Sigmoid colon (tissue), 6 donors: ENCODE measurements at regions not wholly inside any gene's neighbourhood (a gene's known extent, or its start where the extent isn't known, plus 50 kb on each side); places are given as distances from the start of the nearest gene placed in this dataset.

Experiments
- DNase-seq: peaks from one replicate; pipeline ENCODE4 v3.0.0-alpha.2; 2019
- H3K27ac ChIP-seq, 4 donors: fragments of 200-600 bp; sonication (generic); one replicate each; pipeline ENCODE4 v1.5.1; 2016 to 2019; ENCODE audit warnings: mild to moderate bottlenecking in 1 of 4
- H3K27me3 ChIP-seq, 3 donors: fragments of 200-600 bp; sonication (generic); one replicate each; pipeline ENCODE4 v1.5.1; 2019; ENCODE audit warnings: mild to moderate bottlenecking in 1 of 3
- H3K36me3 ChIP-seq, 4 donors: fragments of 200-600 bp; sonication (generic); one replicate each; pipeline ENCODE4 v1.5.1; 2016 to 2019
- H3K4me1 ChIP-seq, 4 donors: fragments of 200-600 bp; sonication (generic); one replicate each; pipeline ENCODE4 v1.5.1; 2017 to 2019
- H3K4me3 ChIP-seq, 4 donors: fragments of 200-600 bp; sonication (generic); one replicate each; pipeline ENCODE4 v1.5.1; 2017 to 2019; ENCODE audit warnings: mild to moderate bottlenecking in 2 of 4, moderate library complexity in 1 of 4
- H3K9me3 ChIP-seq, 4 donors: fragments of 200-600 bp in 3 of 4; sonication (generic) in 3 of 4; one replicate each; pipeline versions ENCODE4 v1.5.1 to v1.6.1; 2013 to 2019
- CTCF ChIP-seq, 4 experiments: fragments of 450-650 bp in 3 of 4; fragments of 200-600 bp in 1 of 4; IDR thresholded peaks; one replicate each; pipeline ENCODE4 v1.5.1; 2016 to 2019; ENCODE audit warnings: antibody characterized with exemption in 4 of 4, mild to moderate bottlenecking in 3 of 4, moderate library complexity in 2 of 4
- EP300 ChIP-seq, 4 donors: sonication (generic); formaldehyde crosslinking; IDR thresholded peaks; one replicate each; pipeline ENCODE4 v1.6.1; 2017; ENCODE audit warnings: antibody characterized with exemption in 4 of 4
- POLR2A ChIP-seq, 2 donors: fragments of 450-650 bp; IDR thresholded peaks; one replicate each; pipeline ENCODE4 v1.6.1; 2016; ENCODE audit warnings: antibody characterized with exemption in 2 of 2, mild to moderate bottlenecking in 2 of 2, moderate library complexity in 2 of 2
- POLR2AphosphoS5 ChIP-seq, 4 donors: sonication (generic); formaldehyde crosslinking; IDR thresholded peaks; one replicate each; pipeline ENCODE4 v1.6.1; 2017; ENCODE audit warnings: antibody characterized with exemption in 4 of 4
- WGBS, 2 donors: extraction: QIAGEN DNeasy Blood & Tissue Kit; methylation state at CpG; one replicate each; pipeline ENCODE4 v1.1.7; 2013; 5-methylcytosine and 5-hydroxymethylcytosine counted together
- intact Hi-C: fragments of 100-400 bp; cut with DNase I; formaldehyde crosslinking; loops from one replicate; pipeline ENCODE4 v1.15.1; 2023
- donor health status: healthy with polysubstance abuse.
- donor health status: healthy.

- no peak overlapping the region for H3K4me3 ChIP-seq
- no peaks in the 10 kb centered on the region for H3K4me1 ChIP-seq
- no peaks in the 10 kb centered on the region for H3K36me3 ChIP-seq
- intact Hi-C loops: no loop called here
- TF ChIP-seq POLR2AphosphoS5 (IDR thresholded peaks at IDR 0.05) (no peak), POLR2A (IDR thresholded peaks at IDR 0.05) (no peak), CTCF (IDR thresholded peaks at IDR 0.05) (no peak), EP300 (IDR thresholded peaks at IDR 0.05) (no peak)
- no peak for DNase-seq
- no peaks in the 10 kb centered on the region for H3K9me3 ChIP-seq
- H3K27me3 ChIP-seq: no peaks in the 10 kb centered on the region
- no peak overlapping the region for H3K27ac ChIP-seq
- WGBS, 2 donors: 25 to 73% methylated on average over 1 of the region's 1 CpG
Measured at GRCh38 chr12:24302708-24303107, 353.2 kb upstream of the SOX5 start.

DNA sequence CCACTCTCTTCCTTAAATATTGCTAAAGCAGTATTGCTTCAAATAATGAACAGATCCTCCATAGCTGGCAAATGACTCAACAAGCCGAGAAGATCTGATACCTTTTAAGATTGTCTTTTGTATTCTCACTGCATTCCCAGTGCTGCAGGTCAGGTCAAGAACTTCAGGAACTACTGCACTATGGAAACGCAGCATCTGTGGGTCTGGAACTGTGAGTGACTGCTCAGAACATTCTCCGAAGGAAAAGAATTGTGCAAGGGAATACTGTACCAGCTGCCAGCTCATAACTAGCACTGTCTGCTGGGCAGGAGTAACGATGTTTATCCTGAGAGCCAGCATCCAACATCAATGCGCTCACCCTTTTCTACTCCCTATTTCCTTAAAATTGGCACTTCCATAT lies 348.0 kb upstream of the SOX5 start:
- 74 to 89% methylated on average over 5 of the region's 5 CpGs for WGBS, 2 donors
- Histone ChIP-seq H3K27me3 (no peaks in the 10 kb centered on the region), H3K27ac (no peak overlapping the region), H3K36me3 (no peaks in the 10 kb centered on the region), H3K4me1 (no peaks in the 10 kb centered on the region), H3K4me3 (no peak overlapping the region), H3K9me3 (no peaks in the 10 kb centered on the region)
- intact Hi-C loops: no loop called here
- no peak for TF ChIP-seq POLR2AphosphoS5 (IDR thresholded peaks at IDR 0.05)
- TF ChIP-seq EP300 (IDR thresholded peaks at IDR 0.05): no peak
- TF ChIP-seq CTCF (IDR thresholded peaks at IDR 0.05): no peak
- no peak for TF ChIP-seq POLR2A (IDR thresholded peaks at IDR 0.05)
- DNase-seq: no peak

DNA sequence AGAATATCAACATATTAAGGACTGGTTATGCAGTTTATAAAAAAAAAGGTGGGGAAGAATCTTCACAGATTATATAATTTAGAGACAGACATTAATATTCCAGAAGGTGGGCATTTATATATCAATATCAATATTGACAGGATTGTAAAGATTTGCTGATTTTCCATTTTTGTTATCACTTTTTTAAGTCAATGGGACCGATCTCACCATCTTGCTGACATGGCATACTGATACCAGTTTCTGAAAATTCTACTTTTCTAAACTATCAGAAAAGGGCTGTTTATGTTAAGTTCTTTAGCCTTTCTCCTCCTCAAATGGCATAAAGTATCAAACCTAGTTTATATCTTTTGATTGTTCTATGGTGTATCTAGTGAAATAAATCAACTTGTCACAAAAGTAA lies 344.1 kb upstream of the SOX5 start:
- H3K27ac ChIP-seq: no peak overlapping the region
- intact Hi-C loops: no loop called here
- H3K9me3 ChIP-seq: no peaks in the 10 kb centered on the region
- no peak for DNase-seq
- no peak overlapping the region for H3K4me3 ChIP-seq
- H3K36me3 ChIP-seq: no peaks in the 10 kb centered on the region
- TF ChIP-seq EP300 (IDR thresholded peaks at IDR 0.05) (no peak), POLR2AphosphoS5 (IDR thresholded peaks at IDR 0.05) (no peak), POLR2A (IDR thresholded peaks at IDR 0.05) (no peak), CTCF (IDR thresholded peaks at IDR 0.05) (no peak)
- H3K27me3 ChIP-seq: no peaks in the 10 kb centered on the region
- H3K4me1 ChIP-seq: no peaks in the 10 kb centered on the region
- 90 to 91% methylated on average over 1 of the region's 1 CpG for WGBS, 2 donors

DNA sequence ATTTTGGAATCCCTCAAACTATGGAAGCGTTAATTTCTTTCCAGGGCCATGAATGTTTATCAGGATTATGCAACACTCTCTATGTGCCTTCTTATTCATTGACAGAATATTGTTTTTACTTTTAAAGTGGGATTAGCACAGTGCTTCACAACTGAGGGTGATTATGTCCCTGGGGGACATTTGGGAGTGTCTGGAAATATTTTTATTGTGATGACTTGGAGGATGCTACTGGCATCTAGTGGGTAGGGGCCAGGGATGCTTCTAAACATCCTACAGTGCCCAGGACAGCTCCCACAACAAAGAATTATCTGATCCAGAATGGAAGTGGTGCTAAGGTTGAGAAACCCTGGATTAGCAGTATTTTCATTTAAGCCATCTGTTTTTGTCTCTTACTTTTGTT lies 338.5 kb upstream of the SOX5 start:
- Histone ChIP-seq H3K27ac (no peak overlapping the region), H3K4me3 (no peak overlapping the region), H3K4me1 (peaks cover 0 to 15% (median 2%) of the 10 kb centered on the region in 4 donors), H3K27me3 (no peaks in the 10 kb centered on the region), H3K9me3 (no peaks in the 10 kb centered on the region), H3K36me3 (no peaks in the 10 kb centered on the region)
- no peak for DNase-seq
- TF ChIP-seq POLR2A (IDR thresholded peaks at IDR 0.05) (no peak), EP300 (IDR thresholded peaks at IDR 0.05) (no peak)
- 78 to 81% methylated on average over 1 of the region's 1 CpG for WGBS, 2 donors
- intact Hi-C loops: no loop called here

DNA sequence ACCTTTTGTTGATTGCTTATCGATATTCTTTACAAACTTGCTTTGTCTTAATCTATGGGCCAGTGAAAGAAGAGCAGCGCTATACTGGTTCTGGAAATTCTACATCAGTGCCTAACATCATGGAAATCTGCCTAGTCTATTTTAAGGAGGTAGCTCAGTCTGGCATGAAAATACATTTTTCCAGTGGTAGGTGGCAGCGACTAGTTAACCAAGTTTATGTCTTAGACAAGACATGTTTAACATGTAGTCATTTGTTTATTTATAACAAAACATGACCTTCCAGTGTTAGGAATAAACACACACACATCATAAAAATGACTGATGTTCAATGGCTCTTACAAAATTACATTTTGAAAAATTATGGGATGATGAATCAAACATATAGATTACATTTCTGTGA lies 336.0 kb upstream of the SOX5 start:
- Histone ChIP-seq H3K27me3 (no peaks in the 10 kb centered on the region), H3K36me3 (no peaks in the 10 kb centered on the region), H3K9me3 (no peaks in the 10 kb centered on the region), H3K4me1 (peaks cover 0 to 15% (median 2%) of the 10 kb centered on the region in 4 donors), H3K27ac (no peak overlapping the region), H3K4me3 (no peak overlapping the region)
- intact Hi-C loops: no loop called here
- no peak for DNase-seq
- 86% methylated on average over 3 of the region's 3 CpGs for WGBS, 2 donors
- TF ChIP-seq POLR2A (IDR thresholded peaks at IDR 0.05) (no peak), POLR2AphosphoS5 (IDR thresholded peaks at IDR 0.05) (no peak)

- 92 to 94% methylated on average over 5 of the region's 5 CpGs for WGBS, 2 donors
- TF ChIP-seq EP300 (IDR thresholded peaks at IDR 0.05) (no peak), POLR2AphosphoS5 (IDR thresholded peaks at IDR 0.05) (no peak), CTCF (IDR thresholded peaks at IDR 0.05) (no peak), POLR2A (IDR thresholded peaks at IDR 0.05) (no peak)
- H3K4me3 ChIP-seq: no peak overlapping the region
- no peaks in the 10 kb centered on the region for H3K27me3 ChIP-seq
- peaks cover 0 to 15% (median 2%) of the 10 kb centered on the region in 4 donors for H3K4me1 ChIP-seq
- DNase-seq: no peak
- intact Hi-C loops: no loop called here
- H3K36me3 ChIP-seq: no peaks in the 10 kb centered on the region
- H3K27ac ChIP-seq: no peak overlapping the region
- H3K9me3 ChIP-seq: no peaks in the 10 kb centered on the region
Measured at GRCh38 chr12:24281341-24281740, 331.9 kb upstream of the SOX5 start.
